Bone marrow (tissue), 2 donors: ENCODE measurements at regions not wholly inside any gene's neighbourhood (a gene's known extent, or its start where the extent isn't known, plus 50 kb on each side); places are given as distances from the start of the nearest gene placed in this dataset.

Source experiments
- DNase-seq, 2 donors: peaks; one replicate each; lab custom pipeline; 2025; lab: John Stamatoyannopoulos, UW

GRCh38 chr12:18899162-18899561 lies 161.2 kb downstream of the CAPZA3 start:
- DNase-seq = no peak

GRCh38 chr12:18899678-18900317 lies 161.9 kb downstream of the CAPZA3 start:
- DNase-seq = no peak

- no peak for DNase-seq
Measured at GRCh38 chr12:18905134-18905533, 167.2 kb downstream of the CAPZA3 start.

GRCh38 chr12:18906395-18906794 lies 168.5 kb downstream of the CAPZA3 start:
- DNase-seq = no peak

- DNase-seq = no peak
Measured at GRCh38 chr12:18907127-18907526, 169.2 kb downstream of the CAPZA3 start.

GRCh38 chr12:18907728-18908127 lies 169.8 kb downstream of the CAPZA3 start:
- no peak for DNase-seq

GRCh38 chr12:18908191-18908590 lies 170.3 kb downstream of the CAPZA3 start:
- no peak for DNase-seq

- no peak for DNase-seq
Measured at GRCh38 chr12:18919871-18920511, 182.1 kb downstream of the CAPZA3 start.

- DNase-seq = no peak
Measured at GRCh38 chr12:18922851-18923250, 184.9 kb downstream of the CAPZA3 start.

GRCh38 chr12:18923721-18924120 lies 185.8 kb downstream of the CAPZA3 start:
- no peak for DNase-seq

- no peak for DNase-seq
Measured at GRCh38 chr12:18926188-18926587, 188.3 kb downstream of the CAPZA3 start.

- DNase-seq = no peak
Measured at GRCh38 chr12:18932211-18932610, 194.3 kb downstream of the CAPZA3 start.

GRCh38 chr12:18932715-18933114 lies 194.8 kb downstream of the CAPZA3 start:
- DNase-seq = no peak

- DNase-seq = no peak
Measured at GRCh38 chr12:18935371-18935965, 194.1 kb upstream of the PLEKHA5 start.

- no peak for DNase-seq
Measured at GRCh38 chr12:18939051-18939450, 190.5 kb upstream of the PLEKHA5 start.

GRCh38 chr12:18942669-18943068 lies 186.9 kb upstream of the PLEKHA5 start:
- no peak for DNase-seq

GRCh38 chr12:18943200-18943599 lies 186.3 kb upstream of the PLEKHA5 start:
- DNase-seq = no peak

- DNase-seq = no peak
Measured at GRCh38 chr12:18946106-18946505, 183.4 kb upstream of the PLEKHA5 start.

- no peak for DNase-seq
Measured at GRCh38 chr12:18951218-18951617, 178.3 kb upstream of the PLEKHA5 start.

GRCh38 chr12:18953505-18953904 lies 176.0 kb upstream of the PLEKHA5 start:
- DNase-seq = no peak

GRCh38 chr12:18955594-18955993 lies 173.9 kb upstream of the PLEKHA5 start:
- DNase-seq = no peak

- no peak for DNase-seq
Measured at GRCh38 chr12:18965203-18965602, 164.3 kb upstream of the PLEKHA5 start.

GRCh38 chr12:18966954-18967353 lies 162.6 kb upstream of the PLEKHA5 start:
- DNase-seq = no peak

- DNase-seq = no peak
Measured at GRCh38 chr12:18967814-18968213, 161.7 kb upstream of the PLEKHA5 start.
